ENCODE measurements at regions not wholly inside any gene's neighbourhood (a gene's known extent, or its start where the extent isn't known, plus 50 kb on each side); places are given as distances from the start of the nearest gene placed in this dataset. TPM values are rescaled to one million over a fixed set of nuclear protein-coding genes. Genes with fewer than 3 reads are reported as not detected.
"Not testable (repeated sequence)": the region's sequence is repeated elsewhere in the genome, so short reads cannot be mapped to it uniquely, and the experiment has no call there.

GRCh38 chr10:33007731-33008381 lies 49.8 kb upstream of the ITGB1 start:
- peaks cover 18% of the 10 kb centered on the region for H3K4me1 ChIP-seq (ENCODE audit: control insufficient read depth, insufficient read depth, low read depth, low read length)
- not testable (repeated sequence) for H2BK15ac ChIP-seq (ENCODE audit: low read depth, poor library complexity, severe bottlenecking); H3K9me3 ChIP-seq (ENCODE audit: control insufficient read depth, low read length); H2BK5ac ChIP-seq (ENCODE audit: low read depth, low read length, poor library complexity, severe bottlenecking); H2BK120ac ChIP-seq (ENCODE audit: low read depth, low read length); H2AFZ ChIP-seq (ENCODE audit: low read depth, low read length); H4K8ac ChIP-seq (ENCODE audit: low read length); H3K14ac ChIP-seq (ENCODE audit: low read length in 2 of 2); H4K91ac ChIP-seq (ENCODE audit: low read length); H3K4me3 ChIP-seq (ENCODE audit: insufficient read depth in 1 of 2, low read depth in 1 of 2, low read length in 2 of 2); H3K36me3 ChIP-seq (ENCODE audit: control insufficient read depth in 1 of 2, insufficient read depth in 2 of 2, low read depth in 1 of 2, low read length in 2 of 2); H3K23ac ChIP-seq (ENCODE audit: low read length in 2 of 2); H3K4me2 ChIP-seq (ENCODE audit: low read length, poor library complexity, severe bottlenecking); H3K27me3 ChIP-seq (ENCODE audit: control insufficient read depth in 1 of 2, insufficient read depth in 1 of 2, low read length in 2 of 2); DNase-seq; H3K79me1 ChIP-seq (replicated peaks; ENCODE audit: low read length, poor library complexity, severe bottlenecking); H2BK12ac ChIP-seq (ENCODE audit: low read length in 2 of 2)
- peak overlapping the region; percentile 62 for H3K27ac ChIP-seq (ENCODE audit: low read length, poor library complexity, severe bottlenecking)
- H3K4ac ChIP-seq (ENCODE audit: low read depth in 1 of 2, low read length in 2 of 2), result peak overlapping the region in 1 of 2 experiments; percentile 67
- H3K18ac ChIP-seq (ENCODE audit: low read depth in 1 of 2, low read length in 2 of 2), result peak overlapping the region in 1 of 2 experiments; percentile 33
- peak overlapping the region; percentile 76 for H3K9ac ChIP-seq (ENCODE audit: low read length)
- 97% methylated on average over 8 of the region's 9 CpGs for WGBS
- peak overlapping the region; percentile 97 for H2AK5ac ChIP-seq (ENCODE audit: low read length, severe bottlenecking)

Small RNA genes in the stretch of these regions (small RNA-seq; reads per million reads assigned to genes)
- gene AL365203.1 (ENCODE audit: low read depth), result not detected
- not detected for gene MTND4LP11 (ENCODE audit: low read depth)
- not detected for gene RN7SL847P (ENCODE audit: low read depth)

All from mesenchymal stem cell (in vitro differentiated cells and primary cell).